ENCODE measurements at regions not wholly inside any gene's neighbourhood (a gene's known extent, or its start where the extent isn't known, plus 50 kb on each side); places are given as distances from the start of the nearest gene placed in this dataset.

DNA sequence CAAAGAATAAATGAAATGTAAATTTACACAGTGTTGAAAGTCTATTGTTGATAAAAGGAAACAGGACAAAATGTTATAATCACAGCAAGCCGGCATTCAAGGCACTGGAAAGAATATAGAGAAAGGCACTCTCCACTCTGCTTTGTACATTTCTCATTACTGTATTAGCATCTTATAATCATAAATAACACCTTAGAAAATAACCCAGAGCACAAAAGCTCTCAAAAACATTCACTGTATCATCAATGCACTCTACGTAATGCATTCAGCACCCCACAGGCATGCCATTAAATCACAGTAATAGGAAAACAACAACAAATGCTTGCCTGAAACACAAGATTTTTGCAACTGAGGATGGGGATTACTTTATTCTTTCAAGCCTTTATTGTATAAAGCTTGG lies 75.3 kb upstream of the TRPC3 start:
- TF ChIP-seq FOXM1 (IDR thresholded peaks at IDR 0.05; ENCODE audit: borderline replicate concordance, low read depth) = no peak
- no peak for TF ChIP-seq CEBPB (IDR thresholded peaks at IDR 0.05)
- TF ChIP-seq REST (IDR thresholded peaks at IDR 0.05; ENCODE audit: low read depth) = no peak
- no peak for TF ChIP-seq EGR1 (IDR thresholded peaks at IDR 0.05)
- no peak for TF ChIP-seq TCF12 (IDR thresholded peaks at IDR 0.05; ENCODE audit: low read depth)
- TF ChIP-seq CREB1 (IDR thresholded peaks at IDR 0.05; ENCODE audit: low read depth) = no peak
- no peak for TF ChIP-seq YY1 (IDR thresholded peaks at IDR 0.05; ENCODE audit: low read depth)
- TF ChIP-seq TEAD4 (IDR thresholded peaks at IDR 0.05) = no peak
- TF ChIP-seq RAD21 (IDR thresholded peaks at IDR 0.05; ENCODE audit: low read depth) = no peak
- TF ChIP-seq TAF1 (IDR thresholded peaks at IDR 0.05; ENCODE audit: low read depth) = no peak
- no peak for TF ChIP-seq USF1 (IDR thresholded peaks at IDR 0.05)
- TF ChIP-seq MAX (IDR thresholded peaks at IDR 0.05) = no peak
- TF ChIP-seq EP300 (IDR thresholded peaks at IDR 0.05; ENCODE audit: borderline replicate concordance) = no peak
- no peak for TF ChIP-seq ZBTB7A (IDR thresholded peaks at IDR 0.05; ENCODE audit: low read depth)
- TF ChIP-seq NFIC (IDR thresholded peaks at IDR 0.05) = no peak

DNA sequence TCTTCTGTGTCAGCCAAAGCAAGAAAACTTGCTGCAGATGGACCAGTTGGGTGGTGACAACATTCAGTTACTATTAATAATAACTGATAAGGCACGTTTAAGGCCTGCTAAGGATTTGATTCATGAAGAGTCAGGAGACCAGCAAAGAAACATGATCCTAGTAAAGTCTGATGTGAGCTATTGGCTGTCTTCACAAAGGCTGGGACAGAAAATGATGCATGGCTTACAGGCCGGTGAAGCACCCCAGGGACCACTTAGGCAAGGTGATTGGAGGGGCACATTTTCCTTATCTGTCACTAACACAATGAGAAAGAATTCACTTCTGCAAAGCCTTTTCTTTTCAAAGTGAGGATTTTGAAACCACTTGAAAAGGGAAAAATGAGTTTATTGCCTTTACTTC lies 65.4 kb upstream of the TRPC3 start:
- TF ChIP-seq TCF12 (IDR thresholded peaks at IDR 0.05; ENCODE audit: low read depth) (no peak), FOXM1 (IDR thresholded peaks at IDR 0.05; ENCODE audit: borderline replicate concordance, low read depth) (no peak), NFIC (IDR thresholded peaks at IDR 0.05) (no peak), CEBPB (IDR thresholded peaks at IDR 0.05) (no peak), TAF1 (IDR thresholded peaks at IDR 0.05; ENCODE audit: low read depth) (no peak), REST (IDR thresholded peaks at IDR 0.05; ENCODE audit: low read depth) (no peak), CREB1 (IDR thresholded peaks at IDR 0.05; ENCODE audit: low read depth) (no peak), EGR1 (IDR thresholded peaks at IDR 0.05) (no peak), MAX (IDR thresholded peaks at IDR 0.05) (no peak), TEAD4 (IDR thresholded peaks at IDR 0.05) (no peak), ZBTB7A (IDR thresholded peaks at IDR 0.05; ENCODE audit: low read depth) (no peak), EP300 (IDR thresholded peaks at IDR 0.05; ENCODE audit: borderline replicate concordance) (no peak), RAD21 (IDR thresholded peaks at IDR 0.05; ENCODE audit: low read depth) (no peak), YY1 (IDR thresholded peaks at IDR 0.05; ENCODE audit: low read depth) (no peak), USF1 (IDR thresholded peaks at IDR 0.05) (no peak)

- no peak for TF ChIP-seq RAD21 (IDR thresholded peaks at IDR 0.05; ENCODE audit: low read depth)
- TF ChIP-seq MAX (IDR thresholded peaks at IDR 0.05) = no peak
- TF ChIP-seq USF1 (IDR thresholded peaks at IDR 0.05) = no peak
- TF ChIP-seq TCF12 (IDR thresholded peaks at IDR 0.05; ENCODE audit: low read depth) = no peak
- TF ChIP-seq TEAD4 (IDR thresholded peaks at IDR 0.05) = no peak
- no peak for TF ChIP-seq YY1 (IDR thresholded peaks at IDR 0.05; ENCODE audit: low read depth)
- no peak for TF ChIP-seq FOXM1 (IDR thresholded peaks at IDR 0.05; ENCODE audit: borderline replicate concordance, low read depth)
- no peak for TF ChIP-seq CEBPB (IDR thresholded peaks at IDR 0.05)
- TF ChIP-seq EGR1 (IDR thresholded peaks at IDR 0.05) = no peak
- TF ChIP-seq REST (IDR thresholded peaks at IDR 0.05; ENCODE audit: low read depth) = no peak
- TF ChIP-seq ZBTB7A (IDR thresholded peaks at IDR 0.05; ENCODE audit: low read depth) = no peak
- TF ChIP-seq TAF1 (IDR thresholded peaks at IDR 0.05; ENCODE audit: low read depth) = no peak
- no peak for TF ChIP-seq NFIC (IDR thresholded peaks at IDR 0.05)
- no peak for TF ChIP-seq EP300 (IDR thresholded peaks at IDR 0.05; ENCODE audit: borderline replicate concordance)
- TF ChIP-seq CREB1 (IDR thresholded peaks at IDR 0.05; ENCODE audit: low read depth) = no peak
Observed at GRCh38 chr4:122015203-122015602, 63.3 kb upstream of the TRPC3 start.

All from Ishikawa (cell line).